Activated B cell treated with CpG ODN at 0.5 μM for 24 hours (primary cell): ENCODE measurements at regions not wholly inside any gene's neighbourhood (a gene's known extent, or its start where the extent isn't known, plus 50 kb on each side); places are given as distances from the start of the nearest gene placed in this dataset.

Experiments used
- ATAC-seq: fragments of 200-7000 bp; cut with Tn5 transposase; one replicate; pipeline ENCODE4 v1.10.0; 2021; ENCODE audit warnings: low read depth, mild to moderate bottlenecking, moderate library complexity
- CTCF ChIA-PET: fragments of 350-600 bp; sonication (Branson Sonifier 250); formaldehyde crosslinking; loops from one replicate; lab custom pipeline; 2021; ENCODE audit warnings: antibody characterized with exemption; lab: Charles Lee
- POLR2A ChIA-PET: fragments of 350-600 bp; sonication (Branson Sonifier 250); formaldehyde crosslinking; loops from one replicate; lab custom pipeline; 2021; ENCODE audit warnings: antibody characterized with exemption; lab: Charles Lee
- DNase-seq: peaks from one replicate; pipeline ENCODE4 v3.0.0; 2022
- H3K27ac Mint-ChIP-seq: one replicate; pipeline ENCODE4 v1.8.0; 2020; ENCODE audit warnings: mixed read lengths
- H3K27me3 Mint-ChIP-seq: one replicate; pipeline ENCODE4 v1.8.0; 2021; ENCODE audit warnings: mixed read lengths
- H3K36me3 Mint-ChIP-seq: one replicate; pipeline ENCODE4 v1.8.0; 2021; ENCODE audit warnings: low read depth, mixed read lengths
- H3K4me1 Mint-ChIP-seq: one replicate; pipeline ENCODE4 v1.8.0; 2021; ENCODE audit warnings: mixed read lengths
- H3K4me3 Mint-ChIP-seq: one replicate; pipeline ENCODE4 v1.8.0; 2020; ENCODE audit warnings: mild to moderate bottlenecking, mixed read lengths
- H3K9me3 Mint-ChIP-seq: one replicate; pipeline ENCODE4 v1.8.0; 2020; ENCODE audit warnings: mixed read lengths
- CTCF ChIP-seq: fragments of 200-600 bp; IDR thresholded peaks from one replicate; pipeline ENCODE4 v1.8.0; 2022; ENCODE audit warnings: antibody characterized with exemption, mild to moderate bottlenecking
- intact Hi-C: fragments of 100-400 bp; cut with micrococcal nuclease; formaldehyde crosslinking; loops from one replicate; pipeline ENCODE4 v1.15.1; 2024

- CTCF ChIA-PET: no interaction called here
Measured at GRCh38 chr3:187822402-187822801, 77.1 kb upstream of the BCL6 start.

DNA sequence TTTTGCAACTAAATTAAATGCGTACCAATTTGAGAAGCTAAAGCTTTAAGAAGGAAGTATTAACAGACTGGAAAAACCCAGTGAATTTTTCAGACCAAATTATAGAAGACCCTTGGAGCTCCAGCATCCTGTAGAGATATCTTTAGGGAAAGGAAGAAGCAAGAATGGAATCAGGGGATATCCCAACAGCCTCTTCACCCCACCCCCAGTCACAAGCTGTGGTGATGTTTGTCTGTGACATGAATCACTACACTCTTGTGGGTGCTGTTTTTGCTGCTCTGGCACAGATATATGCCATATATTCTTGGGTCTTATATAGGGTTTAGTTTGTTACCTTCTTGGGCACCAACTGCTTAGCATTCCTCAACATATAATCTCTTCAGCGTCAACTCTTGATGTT lies 78.5 kb upstream of the BCL6 start:
- DNase-seq: no peak
- H3K27ac Mint-ChIP-seq: no peak overlapping the region
- peaks cover 2% of the 10 kb centered on the region for H3K4me1 Mint-ChIP-seq
- H3K36me3 Mint-ChIP-seq: no peaks in the 10 kb centered on the region
- intact Hi-C loops: no loop called here
- no peak overlapping the region for H3K4me3 Mint-ChIP-seq
- ChIA-PET POLR2A (no interaction called here), CTCF (no interaction called here)
- no peak for TF ChIP-seq CTCF
- ATAC-seq: no peak
- H3K27me3 Mint-ChIP-seq: peaks cover 1% of the 10 kb centered on the region
- no peaks in the 10 kb centered on the region for H3K9me3 Mint-ChIP-seq

More at GRCh38 chr3:187822402-187822801, 77.1 kb upstream of the BCL6 start:
- Mint-ChIP-seq H3K4me1 (peaks cover 4% of the 10 kb centered on the region), H3K4me3 (no peak overlapping the region), H3K36me3 (no peaks in the 10 kb centered on the region), H3K27ac (no peak overlapping the region), H3K27me3 (peaks cover 1% of the 10 kb centered on the region), H3K9me3 (no peaks in the 10 kb centered on the region)
- DNase-seq (no peak), ATAC-seq (no peak)
- POLR2A ChIA-PET: no interaction called here
- TF ChIP-seq CTCF: no peak
- intact Hi-C loops: no loop called here

DNA sequence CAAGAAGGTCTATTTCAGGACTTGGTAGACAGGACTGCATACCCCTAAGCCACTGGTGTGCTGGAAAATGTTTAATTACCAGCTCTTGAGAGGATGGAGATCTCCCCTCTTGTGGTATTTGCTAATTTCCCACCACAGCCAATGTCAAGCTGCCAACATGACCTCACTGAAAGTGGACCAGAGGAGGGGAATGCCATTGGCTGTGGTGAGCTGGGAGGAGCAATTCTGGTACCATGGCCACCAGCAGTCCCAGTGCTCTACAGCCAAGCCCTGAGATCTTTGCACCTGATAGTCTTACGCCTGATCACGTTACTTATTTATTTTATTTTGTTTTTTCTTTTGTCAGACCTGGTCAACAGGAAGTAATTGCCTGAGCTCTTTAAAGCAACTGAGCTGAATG lies 82.5 kb upstream of the BCL6 start:
- CTCF ChIA-PET: no interaction called here
- intact Hi-C loops: loop anchor here (5.0 kb wide), 1 partner anchor 45 kb away; no protein-coding TSS in a partner anchor
- Mint-ChIP-seq H3K36me3 (no peaks in the 10 kb centered on the region), H3K4me1 (peaks cover 7% of the 10 kb centered on the region), H3K27me3 (no peaks in the 10 kb centered on the region), H3K27ac (no peak overlapping the region), H3K9me3 (no peaks in the 10 kb centered on the region), H3K4me3 (no peak overlapping the region)
- ATAC-seq (no peak), DNase-seq (no peak)
- no peak for TF ChIP-seq CTCF
- POLR2A ChIA-PET: no interaction called here

GRCh38 chr3:187828579-187829452 lies 83.5 kb upstream of the BCL6 start:
- ChIA-PET CTCF (no interaction called here), POLR2A (no interaction called here)
- TF ChIP-seq CTCF: no peak
- Mint-ChIP-seq H3K27ac (no peak overlapping the region), H3K27me3 (no peaks in the 10 kb centered on the region), H3K9me3 (no peaks in the 10 kb centered on the region), H3K4me3 (no peak overlapping the region), H3K4me1 (peaks cover 7% of the 10 kb centered on the region), H3K36me3 (no peaks in the 10 kb centered on the region)
- intact Hi-C loops: loop anchor here (5.0 kb wide), 1 partner anchor 43 kb away; no protein-coding TSS in a partner anchor
- DNase-seq (no peak), ATAC-seq (no peak)

DNA sequence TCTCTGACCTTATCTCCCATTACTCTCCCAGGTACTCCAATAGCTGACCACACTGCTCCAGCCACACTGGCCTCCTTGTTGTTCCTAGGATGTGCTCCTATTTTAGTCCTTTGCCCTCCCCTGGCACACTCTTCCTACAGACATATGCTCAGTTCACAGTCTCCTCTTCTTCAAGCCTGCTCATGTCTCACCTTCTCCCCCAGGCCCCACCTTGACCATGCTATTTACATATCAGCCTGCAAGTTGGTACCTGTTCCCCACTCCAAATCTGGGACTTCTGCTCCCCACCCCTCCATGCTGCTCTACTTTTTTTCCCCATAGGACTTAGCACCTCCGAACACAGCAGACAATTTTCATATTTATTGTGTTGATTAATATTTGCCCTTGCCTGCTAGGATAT lies 84.9 kb upstream of the BCL6 start:
- Mint-ChIP-seq H3K9me3 (peaks cover 5% of the 10 kb centered on the region), H3K27ac (no peak overlapping the region), H3K36me3 (no peaks in the 10 kb centered on the region), H3K4me3 (no peak overlapping the region), H3K4me1 (peaks cover 7% of the 10 kb centered on the region), H3K27me3 (no peaks in the 10 kb centered on the region)
- ATAC-seq: no peak
- ChIA-PET POLR2A (no interaction called here), CTCF (no interaction called here)
- intact Hi-C loops: no loop called here
- DNase-seq: no peak
- TF ChIP-seq CTCF: no peak
